NCI-H146 treated with DMSO at 0.1 percent for 48 hours (cell line): ENCODE measurements at regions not wholly inside any gene's neighbourhood (a gene's known extent, or its start where the extent isn't known, plus 50 kb on each side); places are given as distances from the start of the nearest gene placed in this dataset.

ENCODE experiments used
- DNase-seq: peaks from one replicate; lab custom pipeline; 2025; ENCODE audit not compliant: unreplicated experiment; lab: John Stamatoyannopoulos, UW

- no peak for DNase-seq
Observed at GRCh38 chr20:60494476-60494875, 536.3 kb downstream of the CDH26 start.

DNA sequence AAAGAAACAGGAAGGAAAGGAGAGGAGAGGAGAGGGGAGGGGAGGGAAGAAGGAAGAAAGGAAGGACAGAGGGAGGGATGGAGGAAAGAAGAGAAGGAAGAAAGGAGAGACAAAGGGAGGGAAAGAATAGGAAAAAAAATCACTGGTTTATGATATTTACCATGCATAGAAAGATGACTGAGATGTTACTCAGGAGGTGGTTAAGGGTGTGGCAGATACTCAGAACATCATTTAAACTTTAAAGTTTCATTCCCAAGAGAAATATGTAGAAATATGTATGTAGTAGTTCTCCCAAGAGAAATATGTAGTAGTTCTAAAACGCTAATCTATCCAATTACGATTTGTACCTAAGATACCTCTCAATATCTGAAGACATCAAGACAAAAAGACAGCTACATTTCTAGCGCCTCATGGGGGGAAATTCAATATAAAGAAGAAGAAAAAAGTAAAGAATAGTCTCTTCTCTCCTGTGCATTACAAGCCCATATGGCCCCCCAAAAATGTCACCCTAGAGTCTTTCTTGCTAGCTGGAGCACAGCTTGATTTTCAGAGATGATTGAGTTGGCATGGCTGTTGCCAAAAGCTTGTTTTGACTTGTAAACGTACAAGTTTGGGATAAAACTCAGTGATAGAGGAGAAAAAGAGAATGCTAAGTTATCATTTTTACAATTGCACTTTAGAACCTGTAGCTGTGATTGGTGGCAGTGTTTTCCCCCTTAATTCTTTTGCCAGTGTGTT, 539.2 kb downstream of the CDH26 start:
- no peak for DNase-seq

- no peak for DNase-seq
Observed at GRCh38 chr20:60500038-60500701, 541.9 kb downstream of the CDH26 start.

DNA sequence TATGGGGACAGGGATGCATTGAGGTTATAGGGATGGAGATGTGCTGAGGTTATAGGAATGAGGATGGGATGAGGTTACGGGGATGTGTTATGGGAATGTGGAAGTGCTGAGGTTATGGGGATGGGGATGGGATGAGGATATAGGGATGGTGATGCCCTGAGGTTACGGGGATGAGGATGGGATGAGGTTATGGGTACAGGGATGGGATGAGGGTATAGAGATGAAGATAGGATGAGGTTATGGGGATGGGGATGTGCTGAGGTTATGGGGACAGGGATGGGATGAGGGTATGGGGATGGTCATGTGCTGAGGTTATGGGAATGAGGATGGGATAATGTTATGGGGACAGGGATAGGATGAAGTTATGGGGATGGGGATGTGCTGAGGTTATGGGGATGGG, 542.8 kb downstream of the CDH26 start:
- no peak for DNase-seq

GRCh38 chr20:60502881-60503280, 544.7 kb downstream of the CDH26 start:
- DNase-seq: no peak

GRCh38 chr20:60505423-60505822, 547.2 kb downstream of the CDH26 start:
- no peak for DNase-seq

GRCh38 chr20:60506061-60506460, 547.8 kb downstream of the CDH26 start:
- DNase-seq: no peak

GRCh38 chr20:60507087-60507694, 549.0 kb downstream of the CDH26 start:
- no peak for DNase-seq

GRCh38 chr20:60509407-60509806, 551.2 kb downstream of the CDH26 start:
- DNase-seq: no peak

DNA sequence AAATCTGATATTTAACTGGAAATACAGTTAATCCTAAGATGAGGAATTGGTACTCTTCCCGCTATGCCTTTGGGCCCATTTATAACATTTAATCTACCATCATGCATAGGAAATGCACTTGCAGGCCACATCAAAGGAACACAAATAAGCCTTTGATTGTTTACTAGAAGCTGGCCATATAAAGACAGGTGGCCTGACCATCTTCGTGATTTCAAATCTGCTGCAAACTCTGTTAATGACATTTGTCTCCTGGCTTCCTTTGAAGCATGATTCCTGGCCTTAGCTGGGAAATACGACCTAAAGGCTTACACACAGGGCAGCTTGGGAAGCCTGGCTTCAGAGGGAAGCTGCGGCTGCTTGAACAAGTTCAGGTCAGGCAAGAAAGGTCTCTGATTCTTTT, 552.1 kb downstream of the CDH26 start:
- no peak for DNase-seq

DNA sequence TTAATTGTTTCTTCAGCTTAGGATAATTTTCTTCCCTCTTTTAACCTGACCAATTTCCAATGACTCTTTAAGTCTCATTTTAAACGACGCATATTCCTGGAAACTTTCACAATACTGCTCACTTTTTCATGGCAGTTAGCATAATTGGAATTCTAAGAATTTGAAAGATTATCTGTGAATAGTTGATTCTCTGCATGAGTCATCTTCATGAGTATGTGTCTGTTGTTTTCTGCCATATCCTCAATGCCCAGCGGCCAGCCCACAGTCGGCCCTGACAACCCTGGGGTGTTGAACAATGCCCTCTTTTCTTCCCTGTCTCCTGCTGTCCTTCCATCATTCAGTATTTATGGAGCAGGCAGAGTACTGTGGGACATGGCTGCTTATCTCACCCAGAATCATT, 554.2 kb downstream of the CDH26 start:
- DNase-seq: peak; percentile 22

DNA sequence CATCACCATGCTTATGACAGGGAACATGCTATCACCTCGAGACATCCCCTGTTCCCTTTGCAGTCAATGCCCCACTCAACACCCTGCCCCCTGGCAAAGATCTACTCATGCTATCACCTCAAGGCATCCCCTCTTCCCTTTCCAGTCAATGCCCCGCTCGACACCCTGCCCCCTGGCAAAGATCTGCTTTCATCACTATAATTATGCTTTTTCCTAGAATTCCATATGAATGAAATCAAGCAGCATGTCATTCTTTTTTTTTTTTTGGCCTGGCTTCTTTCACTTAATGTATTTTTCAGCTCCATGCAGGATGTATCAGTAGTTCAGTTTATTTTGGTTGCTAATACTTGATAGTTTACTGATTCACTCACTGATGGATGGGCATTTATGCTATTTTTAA, 554.9 kb downstream of the CDH26 start:
- DNase-seq: no peak

- no peak for DNase-seq
Observed at GRCh38 chr20:60516442-60516841, 558.2 kb downstream of the CDH26 start.

DNA sequence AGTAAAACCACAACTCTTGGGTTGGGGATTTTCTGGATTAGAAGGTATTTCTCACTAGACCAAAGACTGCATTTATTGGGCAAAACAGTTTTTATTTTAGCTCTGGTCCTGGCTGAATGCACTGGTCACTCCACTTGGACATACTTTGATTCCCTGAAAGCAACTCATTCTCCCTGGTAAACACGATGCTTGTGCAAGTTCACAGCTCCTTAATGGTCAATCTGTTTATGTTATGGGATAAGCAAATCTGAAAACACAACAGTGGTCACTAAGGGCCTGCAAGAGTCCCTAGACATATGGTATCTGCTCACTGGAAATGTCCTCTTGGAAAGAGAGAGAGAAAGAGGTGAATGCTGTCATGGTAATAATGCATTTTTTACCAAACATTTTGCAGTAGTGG, 559.8 kb downstream of the CDH26 start:
- DNase-seq: no peak

DNA sequence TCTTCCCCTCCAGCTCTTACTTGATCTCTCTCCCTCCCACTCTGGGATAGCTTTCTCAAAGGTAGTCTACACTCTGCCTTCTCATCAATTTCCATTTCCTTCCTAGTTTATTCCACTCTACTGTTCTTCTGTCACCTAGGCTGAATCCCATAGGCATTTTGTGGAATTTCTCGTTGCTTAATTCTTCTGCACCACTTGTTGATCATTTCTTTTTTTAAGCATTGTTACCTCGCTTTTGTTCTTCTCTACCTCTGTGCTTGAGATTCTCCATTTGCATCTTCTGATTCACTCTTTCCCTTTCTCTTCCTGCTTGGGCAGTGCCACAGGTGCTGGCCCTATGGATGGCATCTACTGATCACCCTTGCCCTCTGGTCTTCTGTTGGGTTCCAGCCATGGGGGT, 567.2 kb downstream of the CDH26 start:
- no peak for DNase-seq

DNA sequence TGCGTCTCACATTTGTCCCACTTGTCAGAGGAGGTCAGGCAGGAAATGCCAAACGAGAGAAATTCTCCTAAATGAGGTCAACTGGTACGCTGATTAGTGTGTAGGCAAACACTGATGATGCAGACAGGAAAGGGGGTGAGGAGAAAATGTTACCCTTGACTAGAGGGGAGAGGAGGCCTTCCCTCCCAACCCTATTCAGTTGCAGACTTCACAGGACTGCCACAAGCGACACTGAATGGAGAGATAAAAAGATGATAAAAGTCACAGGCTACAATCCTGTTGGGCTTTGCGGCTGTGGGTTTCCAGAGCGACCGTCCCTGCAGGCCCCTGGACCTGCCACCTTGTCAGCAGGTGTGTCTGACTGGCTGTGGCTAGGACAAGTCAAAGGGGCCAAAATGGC, 569.4 kb downstream of the CDH26 start:
- no peak for DNase-seq

DNA sequence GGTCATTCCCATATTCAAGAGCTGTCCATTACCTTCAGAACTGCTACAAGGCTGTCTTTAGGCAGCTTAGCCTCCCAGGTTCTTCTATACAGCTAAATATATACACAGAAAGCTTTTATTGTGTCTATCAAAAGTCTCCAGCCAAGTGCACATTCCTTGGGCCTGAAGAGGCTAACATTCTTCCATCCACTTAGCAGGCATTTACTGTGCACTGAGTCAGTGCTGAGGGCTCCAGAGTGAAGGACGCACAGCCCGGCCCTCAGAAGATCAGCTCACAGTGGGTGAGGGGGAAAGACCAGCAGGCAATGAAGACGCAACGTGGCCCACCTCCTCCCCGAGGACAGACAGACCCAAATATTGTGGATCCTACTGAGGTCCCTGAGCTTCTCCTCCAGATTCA, 569.9 kb downstream of the CDH26 start:
- DNase-seq: no peak

GRCh38 chr20:60529149-60529548, 570.9 kb downstream of the CDH26 start:
- DNase-seq: no peak

DNA sequence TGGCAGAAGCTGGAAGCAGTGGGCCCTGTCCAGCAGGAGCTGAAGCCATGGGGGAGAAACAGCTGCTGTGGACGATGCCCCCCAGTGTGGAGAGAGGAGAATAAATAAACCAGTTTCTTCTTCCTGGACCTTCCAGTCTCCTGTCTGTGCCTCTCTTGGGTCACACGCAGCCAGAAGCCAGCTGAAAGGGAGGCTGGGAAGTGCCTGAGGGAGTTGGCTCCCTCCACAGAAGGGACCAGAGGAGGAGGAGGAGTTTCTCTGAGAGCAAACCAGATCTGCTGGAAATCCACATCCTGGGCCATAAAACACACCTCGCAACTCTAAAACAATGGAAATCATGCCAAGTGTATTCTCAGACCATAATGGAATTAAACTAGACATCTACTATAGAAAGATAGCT, 577.0 kb downstream of the CDH26 start:
- no peak for DNase-seq

- DNase-seq: peak; percentile 41
Observed at GRCh38 chr20:60540591-60540990, 582.4 kb downstream of the CDH26 start.

- DNase-seq: no peak
Observed at GRCh38 chr20:60541991-60542390, 583.8 kb downstream of the CDH26 start.

DNA sequence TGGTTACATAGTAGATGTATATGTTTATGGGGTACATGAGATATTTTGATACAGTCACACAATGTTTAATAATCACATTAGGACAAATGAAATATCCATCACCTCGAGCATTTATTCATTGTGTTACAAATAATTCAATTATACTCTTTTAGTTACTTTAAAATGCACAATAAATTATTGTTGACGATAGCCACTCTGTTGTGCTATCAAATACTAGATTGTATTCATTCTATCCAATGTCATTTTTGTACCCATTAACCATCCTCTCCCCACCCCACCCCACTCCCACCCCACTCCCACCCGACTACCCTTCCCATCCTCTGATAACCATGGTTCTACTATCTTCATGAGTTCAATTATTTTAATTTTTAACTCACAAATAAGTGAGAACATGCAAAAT, 585.4 kb downstream of the CDH26 start:
- no peak for DNase-seq
